22Rv1 (cell line): ENCODE measurements at regions not wholly inside any gene's neighbourhood (a gene's known extent, or its start where the extent isn't known, plus 50 kb on each side); places are given as distances from the start of the nearest gene placed in this dataset.

Experiments
- ZFX ChIP-seq: fragments of 450-650 bp; IDR thresholded peaks from 2 replicates; pipeline ENCODE4 v1.6.1; 2017; ENCODE audit warnings: antibody characterized with exemption, borderline replicate concordance
- TF ChIP-seq, protein P1 (sequence below): fragments of 450-650 bp; IDR thresholded peaks from 2 replicates; pipeline ENCODE4 v1.5.1; 2017; ENCODE audit warnings: mild to moderate bottlenecking

DNA sequence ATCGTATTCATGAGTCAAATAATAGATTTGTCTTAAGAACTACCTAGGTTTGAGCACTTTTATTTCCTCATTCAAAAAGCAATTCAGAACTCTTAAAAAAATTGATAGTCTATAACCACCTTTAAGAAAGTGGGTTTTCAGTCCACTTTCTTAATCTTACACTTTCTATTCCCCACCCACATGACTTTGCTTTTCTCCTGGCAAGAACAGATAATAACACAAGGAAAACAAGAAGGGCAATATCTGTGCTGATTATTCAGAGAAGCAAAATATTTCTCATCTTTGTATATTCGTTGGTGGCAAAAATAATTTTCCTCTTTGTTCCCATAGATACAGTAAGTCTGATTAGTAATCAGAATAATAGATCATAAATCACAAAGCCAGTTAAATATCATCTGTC, 130.6 kb upstream of the DNAJC10 start:
- TF ChIP-seq, protein P1, sequence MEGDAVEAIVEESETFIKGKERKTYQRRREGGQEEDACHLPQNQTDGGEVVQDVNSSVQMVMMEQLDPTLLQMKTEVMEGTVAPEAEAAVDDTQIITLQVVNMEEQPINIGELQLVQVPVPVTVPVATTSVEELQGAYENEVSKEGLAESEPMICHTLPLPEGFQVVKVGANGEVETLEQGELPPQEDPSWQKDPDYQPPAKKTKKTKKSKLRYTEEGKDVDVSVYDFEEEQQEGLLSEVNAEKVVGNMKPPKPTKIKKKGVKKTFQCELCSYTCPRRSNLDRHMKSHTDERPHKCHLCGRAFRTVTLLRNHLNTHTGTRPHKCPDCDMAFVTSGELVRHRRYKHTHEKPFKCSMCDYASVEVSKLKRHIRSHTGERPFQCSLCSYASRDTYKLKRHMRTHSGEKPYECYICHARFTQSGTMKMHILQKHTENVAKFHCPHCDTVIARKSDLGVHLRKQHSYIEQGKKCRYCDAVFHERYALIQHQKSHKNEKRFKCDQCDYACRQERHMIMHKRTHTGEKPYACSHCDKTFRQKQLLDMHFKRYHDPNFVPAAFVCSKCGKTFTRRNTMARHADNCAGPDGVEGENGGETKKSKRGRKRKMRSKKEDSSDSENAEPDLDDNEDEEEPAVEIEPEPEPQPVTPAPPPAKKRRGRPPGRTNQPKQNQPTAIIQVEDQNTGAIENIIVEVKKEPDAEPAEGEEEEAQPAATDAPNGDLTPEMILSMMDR, result no peak
- no peak for TF ChIP-seq ZFX
